ENCODE measurements at regions not wholly inside any gene's neighbourhood (a gene's known extent, or its start where the extent isn't known, plus 50 kb on each side); places are given as distances from the start of the nearest gene placed in this dataset.

GRCh38 chr19:27647423-27647822 lies 1565.5 kb downstream of the UQCRFS1 start:
- H3K36me3 ChIP-seq (ENCODE audit: control insufficient read depth, insufficient read depth, low read length, severe bottlenecking) = no peaks in the 10 kb centered on the region
- H3K9me3 ChIP-seq (ENCODE audit: control insufficient read depth, low read length) = no peaks in the 10 kb centered on the region
- H3K4me1 ChIP-seq (ENCODE audit: control insufficient read depth, insufficient read depth, low read length) = no peaks in the 10 kb centered on the region
- H3K4me3 ChIP-seq (ENCODE audit: low read length) = no peak overlapping the region
- no peak for DNase-seq (ENCODE audit: low read depth)
- H3K27me3 ChIP-seq (replicated peaks; ENCODE audit: control insufficient read depth, insufficient read depth, low read length) = no peaks in the 10 kb centered on the region
- no peak overlapping the region for H3K9ac ChIP-seq (ENCODE audit: low read length)

GRCh38 chr19:27635401-27635800 lies 1577.5 kb downstream of the UQCRFS1 start:
- Histone ChIP-seq H3K4me1 (ENCODE audit: control insufficient read depth, insufficient read depth, low read length) (no peaks in the 10 kb centered on the region), H3K9me3 (ENCODE audit: control insufficient read depth, low read length) (peaks cover 29% of the 10 kb centered on the region), H3K27me3 (replicated peaks; ENCODE audit: control insufficient read depth, insufficient read depth, low read length) (no peaks in the 10 kb centered on the region), H3K36me3 (ENCODE audit: control insufficient read depth, insufficient read depth, low read length, severe bottlenecking) (no peaks in the 10 kb centered on the region), H3K4me3 (ENCODE audit: low read length) (no peak overlapping the region), H3K9ac (ENCODE audit: low read length) (no peak overlapping the region)
- DNase-seq (ENCODE audit: low read depth) = no peak

- Histone ChIP-seq H3K27me3 (replicated peaks; ENCODE audit: control insufficient read depth, insufficient read depth, low read length) (no peaks in the 10 kb centered on the region), H3K4me3 (ENCODE audit: low read length) (no peak overlapping the region), H3K36me3 (ENCODE audit: control insufficient read depth, insufficient read depth, low read length, severe bottlenecking) (no peaks in the 10 kb centered on the region), H3K4me1 (ENCODE audit: control insufficient read depth, insufficient read depth, low read length) (no peaks in the 10 kb centered on the region), H3K9me3 (ENCODE audit: control insufficient read depth, low read length) (peaks cover 95% of the 10 kb centered on the region), H3K9ac (ENCODE audit: low read length) (no peak overlapping the region)
- DNase-seq (ENCODE audit: low read depth) = no peak
These were observed 1594.9 kb downstream of the UQCRFS1 start for GRCh38 chr19:27618006-27618405.

GRCh38 chr19:27580906-27581305 lies 1632.0 kb downstream of the UQCRFS1 start:
- no peaks in the 10 kb centered on the region for H3K4me1 ChIP-seq (ENCODE audit: control insufficient read depth, insufficient read depth, low read length)
- no peaks in the 10 kb centered on the region for H3K27me3 ChIP-seq (replicated peaks; ENCODE audit: control insufficient read depth, insufficient read depth, low read length)
- no peak overlapping the region for H3K4me3 ChIP-seq (ENCODE audit: low read length)
- H3K9me3 ChIP-seq (ENCODE audit: control insufficient read depth, low read length) = peaks cover 54% of the 10 kb centered on the region
- no peaks in the 10 kb centered on the region for H3K36me3 ChIP-seq (ENCODE audit: control insufficient read depth, insufficient read depth, low read length, severe bottlenecking)
- DNase-seq (ENCODE audit: low read depth) = no peak
- no peak overlapping the region for H3K9ac ChIP-seq (ENCODE audit: low read length)

All from adipocyte (in vitro differentiated cells).